WERI-Rb-1 (cell line): ENCODE measurements at regions not wholly inside any gene's neighbourhood (a gene's known extent, or its start where the extent isn't known, plus 50 kb on each side); places are given as distances from the start of the nearest gene placed in this dataset.

Source experiments
- DNase-seq: peaks from one replicate; pipeline ENCODE4 v3.0.0-alpha.2; 2020
- H3K27ac ChIP-seq: fragments of 250-450 bp; sonication (Bioruptor Pico); 2 replicates; pipeline ENCODE4 v1.5.1; 2020; ENCODE audit warnings: mild to moderate bottlenecking, moderate library complexity
- H3K27me3 ChIP-seq: fragments of 250-450 bp; sonication (Bioruptor Pico); 2 replicates; pipeline ENCODE4 v1.5.1; 2021; ENCODE audit warnings: mild to moderate bottlenecking, low read depth, moderate library complexity; ENCODE audit not compliant: insufficient read depth, severe bottlenecking
- H3K36me3 ChIP-seq: fragments of 250-450 bp; sonication (Bioruptor Pico); 2 replicates; pipeline ENCODE4 v1.5.1; 2020; ENCODE audit warnings: mild to moderate bottlenecking, moderate library complexity
- H3K4me3 ChIP-seq: 2 replicates; pipeline ENCODE4 v1.5.1; 2011; ENCODE audit warnings: low read depth, mild to moderate bottlenecking, control low read depth, low read length
- H3K9me3 ChIP-seq: fragments of 250-450 bp; sonication (Bioruptor Pico); 2 replicates; pipeline ENCODE4 v1.5.1; 2021; ENCODE audit warnings: mild to moderate bottlenecking, moderate library complexity; ENCODE audit not compliant: severe bottlenecking
- TF ChIP-seq, protein P1 (sequence below): IDR thresholded peaks from 2 replicates; pipeline ENCODE4 v1.5.1; 2011; ENCODE audit warnings: low read depth, mild to moderate bottlenecking, control low read depth, inconsistent platforms, low read length

DNA sequence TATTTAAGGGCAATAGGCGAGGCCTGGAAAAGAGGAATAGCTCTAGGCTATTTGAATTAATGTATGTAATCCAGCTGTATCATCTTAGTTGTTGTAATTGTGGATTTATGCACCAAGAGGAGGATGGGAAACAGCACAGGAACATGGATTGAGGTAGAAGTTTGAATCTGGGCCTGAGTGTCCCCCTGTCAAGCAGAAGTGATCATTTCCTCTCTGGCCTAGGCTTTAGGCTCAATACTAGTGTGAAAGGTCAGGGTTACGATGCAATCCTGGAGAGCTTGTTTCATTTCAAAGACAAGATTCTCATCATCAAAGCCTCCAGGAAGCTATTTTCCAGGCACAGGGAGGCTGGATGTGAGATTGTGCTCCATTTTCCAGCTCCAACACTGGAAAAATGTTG, 77.9 kb upstream of the HSD17B12 start:
- H3K27ac ChIP-seq: no peak overlapping the region
- no peaks in the 10 kb centered on the region for H3K9me3 ChIP-seq
- H3K27me3 ChIP-seq: no peaks in the 10 kb centered on the region
- H3K4me3 ChIP-seq: no peak overlapping the region
- TF ChIP-seq, protein P1, sequence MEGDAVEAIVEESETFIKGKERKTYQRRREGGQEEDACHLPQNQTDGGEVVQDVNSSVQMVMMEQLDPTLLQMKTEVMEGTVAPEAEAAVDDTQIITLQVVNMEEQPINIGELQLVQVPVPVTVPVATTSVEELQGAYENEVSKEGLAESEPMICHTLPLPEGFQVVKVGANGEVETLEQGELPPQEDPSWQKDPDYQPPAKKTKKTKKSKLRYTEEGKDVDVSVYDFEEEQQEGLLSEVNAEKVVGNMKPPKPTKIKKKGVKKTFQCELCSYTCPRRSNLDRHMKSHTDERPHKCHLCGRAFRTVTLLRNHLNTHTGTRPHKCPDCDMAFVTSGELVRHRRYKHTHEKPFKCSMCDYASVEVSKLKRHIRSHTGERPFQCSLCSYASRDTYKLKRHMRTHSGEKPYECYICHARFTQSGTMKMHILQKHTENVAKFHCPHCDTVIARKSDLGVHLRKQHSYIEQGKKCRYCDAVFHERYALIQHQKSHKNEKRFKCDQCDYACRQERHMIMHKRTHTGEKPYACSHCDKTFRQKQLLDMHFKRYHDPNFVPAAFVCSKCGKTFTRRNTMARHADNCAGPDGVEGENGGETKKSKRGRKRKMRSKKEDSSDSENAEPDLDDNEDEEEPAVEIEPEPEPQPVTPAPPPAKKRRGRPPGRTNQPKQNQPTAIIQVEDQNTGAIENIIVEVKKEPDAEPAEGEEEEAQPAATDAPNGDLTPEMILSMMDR: no peak
- no peak for DNase-seq
- no peaks in the 10 kb centered on the region for H3K36me3 ChIP-seq

DNA sequence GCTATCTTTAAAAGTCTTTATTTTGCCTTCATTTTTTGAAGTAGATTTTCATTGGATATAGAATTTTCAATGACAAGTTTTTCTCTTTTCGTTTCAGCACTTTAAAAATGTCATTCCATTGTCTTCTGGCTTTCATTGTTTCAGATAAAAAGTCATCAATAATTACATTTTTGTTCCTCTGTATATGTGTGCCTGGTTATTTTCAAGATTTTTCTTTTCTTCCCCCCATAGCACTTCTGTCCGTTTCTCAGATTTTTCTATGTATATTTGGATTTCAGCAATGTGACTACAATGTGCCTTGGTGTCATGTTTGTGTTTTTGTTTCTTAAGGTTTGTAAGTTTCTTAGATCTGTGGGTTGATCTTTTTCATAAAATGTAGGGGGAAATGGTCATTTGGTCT, 66.3 kb upstream of the HSD17B12 start:
- Histone ChIP-seq H3K36me3 (no peaks in the 10 kb centered on the region), H3K9me3 (peaks cover 17% of the 10 kb centered on the region), H3K27ac (no peak overlapping the region), H3K27me3 (peaks cover 23% of the 10 kb centered on the region), H3K4me3 (no peak overlapping the region)
- no peak for DNase-seq
- TF ChIP-seq, protein P1: no peak

DNA sequence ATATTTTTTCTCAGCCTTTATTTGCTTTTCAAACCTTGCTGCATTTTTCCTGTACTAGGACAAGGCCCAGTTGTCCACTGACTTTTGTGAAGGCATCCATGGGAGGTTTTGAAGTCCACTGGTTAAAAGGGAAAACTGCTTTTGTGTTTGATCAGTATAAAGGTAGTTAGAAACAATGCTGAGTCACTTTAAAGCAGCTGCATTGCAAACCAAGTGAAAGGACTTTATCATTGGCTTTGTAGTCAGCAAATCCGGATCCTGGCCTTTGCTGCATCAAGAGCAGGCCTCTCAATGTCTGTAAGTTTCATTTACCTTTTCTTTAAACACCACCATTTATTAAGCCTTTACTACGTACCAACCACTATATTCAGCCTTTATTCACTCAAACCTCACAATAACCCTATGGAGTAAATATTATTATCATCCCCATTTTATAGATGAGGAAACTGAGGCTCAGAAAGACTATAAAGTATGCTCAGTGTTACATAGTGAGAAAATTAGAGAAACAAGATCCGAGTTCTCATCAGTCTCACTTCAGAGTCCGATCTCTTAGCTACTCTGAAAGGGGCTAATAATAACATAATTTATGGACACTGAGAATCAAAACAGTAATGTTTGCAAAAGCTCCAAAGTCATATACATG, 60.6 kb upstream of the HSD17B12 start:
- H3K27me3 ChIP-seq: peaks cover 12% of the 10 kb centered on the region

DNA sequence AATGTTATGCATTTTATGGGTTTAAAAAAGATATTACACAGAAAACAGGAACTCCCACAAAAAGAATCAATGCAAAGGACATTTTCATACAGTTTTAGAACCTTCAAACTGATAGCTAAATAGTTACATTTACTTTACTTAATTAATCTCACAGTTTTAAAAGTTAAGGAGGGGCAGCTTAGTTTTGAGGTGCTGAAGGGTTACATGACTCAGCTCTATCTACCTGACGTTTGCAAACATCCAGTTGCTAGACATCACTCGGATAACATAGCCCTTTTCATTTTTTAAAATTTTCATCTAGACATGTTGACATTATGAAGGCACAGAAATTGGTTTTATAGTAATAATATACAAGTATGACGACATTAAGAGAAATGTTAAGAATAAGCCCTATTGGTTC, 53.7 kb upstream of the HSD17B12 start:
- DNase-seq: no peak
- Histone ChIP-seq H3K9me3 (no peaks in the 10 kb centered on the region), H3K36me3 (no peaks in the 10 kb centered on the region), H3K27me3 (no peaks in the 10 kb centered on the region), H3K4me3 (no peak overlapping the region), H3K27ac (no peak overlapping the region)
- TF ChIP-seq, protein P1: no peak

More for the DNA sequence above, 60.6 kb upstream of the HSD17B12 start:
- H3K9me3 ChIP-seq: peaks cover 4% of the 10 kb centered on the region
- H3K4me3 ChIP-seq: no peak overlapping the region
- TF ChIP-seq, protein P1: no peak
- no peaks in the 10 kb centered on the region for H3K36me3 ChIP-seq
- no peak overlapping the region for H3K27ac ChIP-seq
- no peak for DNase-seq
